Urothelium cell line (cell line): ENCODE measurements at regions not wholly inside any gene's neighbourhood (a gene's known extent, or its start where the extent isn't known, plus 50 kb on each side); places are given as distances from the start of the nearest gene placed in this dataset.

Experiments used
- DNase-seq: peaks from one replicate; pipeline ENCODE4 v3.0.0; 2011; ENCODE audit warnings: low spot score, mixed read lengths
- FAIRE-seq: peaks from 2 replicates; lab custom pipeline; 2011; peaks lifted over from hg19 to GRCh38; lab: Jason Lieb, UNC

- FAIRE-seq: no peak
- DNase-seq: no peak
Observed at GRCh38 chr3:31442755-31443154, 90.0 kb upstream of the STT3B start.

GRCh38 chr3:31444220-31445142 lies 88.2 kb upstream of the STT3B start:
- FAIRE-seq (no peak), DNase-seq (no peak)

GRCh38 chr3:31445701-31446100 lies 87.0 kb upstream of the STT3B start:
- no peak for FAIRE-seq
- DNase-seq: no peak

GRCh38 chr3:31448035-31448881 lies 84.5 kb upstream of the STT3B start:
- FAIRE-seq: no peak
- DNase-seq: no peak

- FAIRE-seq: no peak
- DNase-seq: no peak
Observed at GRCh38 chr3:31448882-31449243, 83.9 kb upstream of the STT3B start.

- FAIRE-seq (no peak), DNase-seq (no peak)
Observed at GRCh38 chr3:31449318-31449717, 83.4 kb upstream of the STT3B start.

- FAIRE-seq: no peak
Observed at GRCh38 chr3:31450345-31450744, 82.4 kb upstream of the STT3B start.

GRCh38 chr3:31452495-31453106 lies 80.1 kb upstream of the STT3B start:
- DNase-seq: no peak
- FAIRE-seq: no peak

More at GRCh38 chr3:31450345-31450744, 82.4 kb upstream of the STT3B start:
- DNase-seq: no peak

- FAIRE-seq (no peak), DNase-seq (no peak)
Observed at GRCh38 chr3:31453430-31453829, 79.3 kb upstream of the STT3B start.

GRCh38 chr3:31455524-31455923 lies 77.2 kb upstream of the STT3B start:
- DNase-seq: no peak
- FAIRE-seq: no peak

- DNase-seq: no peak
Observed at GRCh38 chr3:31456373-31456772, 76.4 kb upstream of the STT3B start.

GRCh38 chr3:31461426-31461825 lies 71.3 kb upstream of the STT3B start:
- DNase-seq: no peak
- FAIRE-seq: no peak

More at GRCh38 chr3:31456373-31456772, 76.4 kb upstream of the STT3B start:
- no peak for FAIRE-seq

GRCh38 chr3:31462050-31462569 lies 70.6 kb upstream of the STT3B start:
- FAIRE-seq (no peak), DNase-seq (peak; percentile 12)

- DNase-seq (no peak), FAIRE-seq (no peak)
Observed at GRCh38 chr3:31465999-31466398, 66.7 kb upstream of the STT3B start.

GRCh38 chr3:31466866-31467265 lies 65.9 kb upstream of the STT3B start:
- DNase-seq (no peak), FAIRE-seq (no peak)

GRCh38 chr3:31468433-31468832 lies 64.3 kb upstream of the STT3B start:
- DNase-seq: no peak
- no peak for FAIRE-seq

- DNase-seq: no peak
- no peak for FAIRE-seq
Observed at GRCh38 chr3:31469385-31469784, 63.3 kb upstream of the STT3B start.

- FAIRE-seq (no peak), DNase-seq (no peak)
Observed at GRCh38 chr3:31472479-31473390, 60.0 kb upstream of the STT3B start.

- FAIRE-seq (no peak), DNase-seq (no peak)
Observed at GRCh38 chr3:31476209-31476608, 56.5 kb upstream of the STT3B start.

- FAIRE-seq: no peak
- DNase-seq: no peak
Observed at GRCh38 chr3:31479431-31479830, 53.3 kb upstream of the STT3B start.
